Breast epithelium (tissue), 3 donors: ENCODE measurements at regions not wholly inside any gene's neighbourhood (a gene's known extent, or its start where the extent isn't known, plus 50 kb on each side); places are given as distances from the start of the nearest gene placed in this dataset.

Experiments used
- CTCF ChIP-seq, 3 donors: fragments of 450-650 bp; IDR thresholded peaks; one replicate each; pipeline ENCODE4 v1.5.1; 2016 to 2017; ENCODE audit warnings: antibody characterized with exemption in 3 of 3, mild to moderate bottlenecking in 3 of 3, moderate library complexity in 3 of 3
- POLR2A ChIP-seq: fragments of 450-650 bp; IDR thresholded peaks from one replicate; pipeline ENCODE4 v1.6.1; 2016; ENCODE audit warnings: antibody characterized with exemption, mild to moderate bottlenecking, moderate library complexity
- POLR2AphosphoS5 ChIP-seq, 3 donors: sonication (generic); formaldehyde crosslinking; IDR thresholded peaks; one replicate each; pipeline ENCODE4 v1.6.1; 2017; ENCODE audit warnings: antibody characterized with exemption in 3 of 3

GRCh38 chr2:151097128-151097527 lies 164.5 kb downstream of the RBM43 start:
- TF ChIP-seq CTCF (IDR thresholded peaks at IDR 0.05) = no peak
- no peak for TF ChIP-seq POLR2AphosphoS5 (IDR thresholded peaks at IDR 0.05)
- no peak for TF ChIP-seq POLR2A
